ENCODE measurements at regions not wholly inside any gene's neighbourhood (a gene's known extent, or its start where the extent isn't known, plus 50 kb on each side); places are given as distances from the start of the nearest gene placed in this dataset.

- Histone ChIP-seq H2AFZ (ENCODE audit: low read depth) (no peak overlapping the region), H3K4me2 (no peak overlapping the region), H3K27me3 (ENCODE audit: insufficient read depth, low read depth) (no peaks in the 10 kb centered on the region), H3K36me3 (ENCODE audit: insufficient read depth) (no peaks in the 10 kb centered on the region), H3K4me1 (ENCODE audit: low read depth, poor library complexity, severe bottlenecking) (no peaks in the 10 kb centered on the region), H3K27ac (no peak overlapping the region), H4K20me1 (ENCODE audit: insufficient read depth) (no peaks in the 10 kb centered on the region), H3K4me3 (IDR thresholded peaks at IDR 0.05; ENCODE audit: insufficient read depth, low read depth, low read length) (no peak overlapping the region), H3K79me2 (ENCODE audit: insufficient read depth, low read depth) (no peaks in the 10 kb centered on the region), H3K9ac (no peak overlapping the region)
- TF ChIP-seq, protein P1, sequence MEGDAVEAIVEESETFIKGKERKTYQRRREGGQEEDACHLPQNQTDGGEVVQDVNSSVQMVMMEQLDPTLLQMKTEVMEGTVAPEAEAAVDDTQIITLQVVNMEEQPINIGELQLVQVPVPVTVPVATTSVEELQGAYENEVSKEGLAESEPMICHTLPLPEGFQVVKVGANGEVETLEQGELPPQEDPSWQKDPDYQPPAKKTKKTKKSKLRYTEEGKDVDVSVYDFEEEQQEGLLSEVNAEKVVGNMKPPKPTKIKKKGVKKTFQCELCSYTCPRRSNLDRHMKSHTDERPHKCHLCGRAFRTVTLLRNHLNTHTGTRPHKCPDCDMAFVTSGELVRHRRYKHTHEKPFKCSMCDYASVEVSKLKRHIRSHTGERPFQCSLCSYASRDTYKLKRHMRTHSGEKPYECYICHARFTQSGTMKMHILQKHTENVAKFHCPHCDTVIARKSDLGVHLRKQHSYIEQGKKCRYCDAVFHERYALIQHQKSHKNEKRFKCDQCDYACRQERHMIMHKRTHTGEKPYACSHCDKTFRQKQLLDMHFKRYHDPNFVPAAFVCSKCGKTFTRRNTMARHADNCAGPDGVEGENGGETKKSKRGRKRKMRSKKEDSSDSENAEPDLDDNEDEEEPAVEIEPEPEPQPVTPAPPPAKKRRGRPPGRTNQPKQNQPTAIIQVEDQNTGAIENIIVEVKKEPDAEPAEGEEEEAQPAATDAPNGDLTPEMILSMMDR (conservative IDR thresholded peaks at IDR 0.05; ENCODE audit: low read depth, low read length), result no peak
Observed at GRCh38 chr7:159323359-159323758, 178.7 kb upstream of the VIPR2 start.

DNA sequence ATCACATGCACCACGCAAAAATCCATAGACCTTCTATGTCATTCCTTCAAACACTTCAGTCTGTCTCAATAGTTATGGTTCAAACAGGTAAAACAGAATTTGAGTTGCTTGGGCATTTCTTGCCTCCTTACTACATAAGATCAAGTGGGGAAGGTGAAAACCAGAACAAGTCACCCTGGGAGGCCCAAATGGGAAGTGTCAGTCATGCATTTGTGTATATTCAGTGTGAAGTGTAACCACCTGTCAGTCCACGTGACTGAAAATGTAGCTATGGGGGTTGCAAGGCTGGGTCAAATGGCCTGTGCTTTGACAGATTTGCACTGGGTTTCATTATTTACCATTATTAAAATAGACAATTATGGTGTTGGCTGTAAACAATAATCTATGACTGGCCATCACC is 176.6 kb upstream of the VIPR2 start:
- Histone ChIP-seq H3K4me3 (IDR thresholded peaks at IDR 0.05; ENCODE audit: insufficient read depth, low read depth, low read length) (no peak overlapping the region), H3K79me2 (ENCODE audit: insufficient read depth, low read depth) (no peaks in the 10 kb centered on the region), H4K20me1 (ENCODE audit: insufficient read depth) (no peaks in the 10 kb centered on the region), H3K27ac (no peak overlapping the region), H3K9ac (no peak overlapping the region), H3K36me3 (ENCODE audit: insufficient read depth) (no peaks in the 10 kb centered on the region), H2AFZ (ENCODE audit: low read depth) (no peak overlapping the region), H3K4me1 (ENCODE audit: low read depth, poor library complexity, severe bottlenecking) (no peaks in the 10 kb centered on the region), H3K27me3 (ENCODE audit: insufficient read depth, low read depth) (no peaks in the 10 kb centered on the region), H3K4me2 (no peak overlapping the region)
- TF ChIP-seq, protein P1 (conservative IDR thresholded peaks at IDR 0.05; ENCODE audit: low read depth, low read length), result no peak

DNA sequence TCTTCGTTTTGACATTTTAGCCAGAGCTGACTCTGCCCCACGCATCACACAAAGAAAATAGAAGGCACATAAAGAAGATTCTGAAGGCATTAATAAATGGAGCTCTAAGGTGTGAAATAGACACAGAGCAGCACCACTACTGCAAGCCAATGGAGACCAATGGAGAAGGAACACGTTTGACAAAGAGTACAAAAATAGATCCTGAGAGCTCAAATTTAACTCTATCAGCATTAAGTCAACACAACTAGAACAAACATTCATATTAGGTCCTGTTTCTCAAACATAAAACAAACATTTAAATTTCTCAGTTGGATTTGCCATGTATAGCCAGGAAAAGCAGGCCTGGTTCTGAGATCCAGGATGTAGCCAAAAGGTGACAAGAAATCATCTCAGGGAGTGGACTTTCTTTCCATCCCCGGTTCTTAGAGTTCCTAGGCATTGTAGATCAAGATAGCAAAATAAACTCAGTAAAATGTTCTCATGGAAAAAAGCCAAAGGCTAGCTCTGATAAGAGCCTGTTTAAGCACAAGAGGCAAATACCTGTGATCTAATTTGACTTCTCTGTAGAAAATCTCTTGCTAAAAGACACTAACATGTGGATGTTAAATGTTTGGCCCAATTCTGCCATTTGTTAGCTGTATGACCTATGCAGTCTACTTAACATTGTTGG is 174.2 kb upstream of the VIPR2 start:
- Histone ChIP-seq H3K9ac (no peak overlapping the region), H4K20me1 (ENCODE audit: insufficient read depth) (no peaks in the 10 kb centered on the region), H3K27ac (no peak overlapping the region), H3K27me3 (ENCODE audit: insufficient read depth, low read depth) (no peaks in the 10 kb centered on the region), H3K79me2 (ENCODE audit: insufficient read depth, low read depth) (no peaks in the 10 kb centered on the region), H3K4me1 (ENCODE audit: low read depth, poor library complexity, severe bottlenecking) (no peaks in the 10 kb centered on the region), H3K4me3 (IDR thresholded peaks at IDR 0.05; ENCODE audit: insufficient read depth, low read depth, low read length) (no peak overlapping the region), H3K36me3 (ENCODE audit: insufficient read depth) (no peaks in the 10 kb centered on the region), H2AFZ (ENCODE audit: low read depth) (no peak overlapping the region), H3K4me2 (no peak overlapping the region)
- TF ChIP-seq, protein P1 (conservative IDR thresholded peaks at IDR 0.05; ENCODE audit: low read depth, low read length), result no peak

DNA sequence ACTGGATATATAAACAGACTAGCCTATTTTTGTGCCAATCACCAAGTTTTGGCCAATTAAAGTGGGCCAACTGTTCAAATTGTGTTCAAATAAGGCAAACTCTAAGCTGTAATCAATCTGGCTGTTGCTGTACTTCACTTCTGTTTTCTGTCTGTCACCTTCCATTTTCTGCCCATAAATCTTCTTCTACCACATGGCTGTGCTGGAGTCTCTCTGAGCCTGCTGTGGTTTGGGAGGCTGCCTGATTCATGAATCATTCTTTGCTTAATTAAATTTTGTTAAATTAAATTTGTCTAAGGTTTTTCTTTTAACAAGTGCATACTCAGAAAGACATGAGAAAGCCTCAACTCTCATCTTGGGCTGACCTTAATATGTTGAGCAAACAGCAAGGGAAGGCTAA is 172.6 kb upstream of the VIPR2 start:
- Histone ChIP-seq H3K4me1 (ENCODE audit: low read depth, poor library complexity, severe bottlenecking) (no peaks in the 10 kb centered on the region), H3K79me2 (ENCODE audit: insufficient read depth, low read depth) (no peaks in the 10 kb centered on the region), H3K9ac (no peak overlapping the region), H2AFZ (ENCODE audit: low read depth) (no peak overlapping the region), H3K27me3 (ENCODE audit: insufficient read depth, low read depth) (no peaks in the 10 kb centered on the region), H3K4me2 (no peak overlapping the region), H3K36me3 (ENCODE audit: insufficient read depth) (no peaks in the 10 kb centered on the region), H3K27ac (no peak overlapping the region), H4K20me1 (ENCODE audit: insufficient read depth) (no peaks in the 10 kb centered on the region), H3K4me3 (IDR thresholded peaks at IDR 0.05; ENCODE audit: insufficient read depth, low read depth, low read length) (no peak overlapping the region)
- TF ChIP-seq, protein P1 (conservative IDR thresholded peaks at IDR 0.05; ENCODE audit: low read depth, low read length), result no peak
